Hypothalamus (tissue), 51 donors: ENCODE measurements at regions not wholly inside any gene's neighbourhood (a gene's known extent, or its start where the extent isn't known, plus 50 kb on each side); places are given as distances from the start of the nearest gene placed in this dataset.
"Not testable (repeated sequence)": the region's sequence is repeated elsewhere in the genome, so short reads cannot be mapped to it uniquely, and the experiment has no call there.

Experiments
- DNase-seq, 51 donors: peaks; one replicate each; lab custom pipeline; 2025; lab: John Stamatoyannopoulos, UW

GRCh38 chr2:95682889-95683517 lies 91.2 kb downstream of the TRIM43 start:
- peak in 1 of 51 donors; percentile 86 for DNase-seq

- DNase-seq: no peak
Observed at GRCh38 chr2:95685513-95685912, 93.7 kb downstream of the TRIM43 start.

DNA sequence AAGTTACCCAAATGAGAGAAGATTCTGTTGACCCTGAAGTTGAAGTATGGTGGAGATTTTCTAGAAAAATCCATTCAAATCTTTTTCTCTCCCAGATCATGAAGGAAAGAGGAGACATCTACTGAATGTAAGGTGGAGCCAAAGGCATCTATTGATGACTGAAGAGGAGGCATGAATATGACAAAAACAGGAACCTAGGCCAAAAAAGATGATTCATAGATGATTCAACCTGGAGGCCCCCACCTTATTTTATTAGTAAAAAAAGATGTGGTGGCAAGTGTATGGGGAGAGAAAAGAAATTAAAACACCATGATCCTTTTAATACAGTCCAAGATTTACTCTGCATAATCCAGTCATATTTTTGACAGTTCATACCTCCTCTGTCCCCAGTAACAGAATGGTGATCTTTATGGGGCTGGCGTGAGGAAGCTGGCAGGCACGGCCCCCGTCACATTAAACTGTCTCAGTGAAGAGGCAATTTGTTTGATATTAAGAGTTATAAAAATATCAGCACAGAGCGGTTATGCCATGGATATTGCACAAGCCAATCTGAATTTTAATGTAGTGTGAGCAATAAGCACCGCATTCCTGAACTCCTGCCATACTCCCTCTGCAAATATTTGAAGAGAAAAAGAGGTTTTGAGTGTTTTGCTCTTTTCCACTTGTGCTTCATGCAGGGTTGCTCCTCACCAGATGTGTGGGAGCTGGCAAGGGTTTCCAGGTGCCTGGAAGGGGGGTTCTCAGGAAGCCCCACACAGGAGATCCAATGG lies 94.4 kb downstream of the TRIM43 start:
- peak in 1 of 51 donors; percentile 33 for DNase-seq

DNA sequence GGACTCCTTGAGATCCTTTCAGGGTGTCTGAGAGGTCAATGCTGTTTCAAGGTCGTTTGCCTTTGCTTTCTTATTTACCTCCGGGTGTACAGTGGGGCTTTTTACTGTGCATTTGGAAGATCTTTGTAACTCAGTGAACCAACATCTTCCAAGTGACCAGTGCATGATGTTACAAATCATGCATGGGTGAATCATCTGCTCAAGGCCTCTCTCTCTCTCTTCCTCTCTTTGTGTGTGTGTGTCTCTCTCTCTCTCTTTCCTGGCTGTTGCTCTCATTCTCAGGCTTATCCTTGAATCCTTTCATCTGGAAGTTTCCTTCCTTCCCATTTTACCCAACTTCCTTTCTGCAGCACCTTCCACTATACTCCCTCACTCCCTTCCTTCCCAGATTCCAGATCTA lies 96.1 kb downstream of the TRIM43 start:
- not testable (repeated sequence) for DNase-seq

- DNase-seq: not testable (repeated sequence)
Observed at GRCh38 chr2:95691210-95691609, 99.4 kb downstream of the TRIM43 start.

- DNase-seq: not testable (repeated sequence)
Observed at GRCh38 chr2:95693071-95693846, 101.5 kb downstream of the TRIM43 start.

DNA sequence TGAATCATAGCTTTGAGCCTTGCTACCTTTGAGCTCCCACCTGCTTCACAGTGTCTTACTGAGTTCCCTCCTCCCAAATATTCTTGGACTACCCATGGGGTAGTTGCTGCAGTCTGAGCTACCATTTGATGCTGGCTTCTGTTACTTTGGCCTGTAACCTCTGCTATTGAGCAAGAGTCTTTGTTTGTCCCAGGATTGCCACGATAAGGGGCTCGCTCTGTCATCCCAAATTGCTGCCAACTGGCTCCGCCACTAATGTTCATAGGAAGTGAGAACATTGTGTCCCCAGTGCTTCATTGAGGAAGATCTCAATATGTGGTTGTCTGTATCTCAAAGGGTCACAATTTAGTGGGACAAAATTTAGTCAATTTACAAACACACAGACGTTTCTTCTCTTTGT lies 103.8 kb downstream of the TRIM43 start:
- no peak for DNase-seq

- no peak for DNase-seq
Observed at GRCh38 chr2:95698146-95698545, 106.3 kb downstream of the TRIM43 start.

- DNase-seq: not testable (repeated sequence)
Observed at GRCh38 chr2:95699201-95700184, 107.7 kb downstream of the TRIM43 start.

DNA sequence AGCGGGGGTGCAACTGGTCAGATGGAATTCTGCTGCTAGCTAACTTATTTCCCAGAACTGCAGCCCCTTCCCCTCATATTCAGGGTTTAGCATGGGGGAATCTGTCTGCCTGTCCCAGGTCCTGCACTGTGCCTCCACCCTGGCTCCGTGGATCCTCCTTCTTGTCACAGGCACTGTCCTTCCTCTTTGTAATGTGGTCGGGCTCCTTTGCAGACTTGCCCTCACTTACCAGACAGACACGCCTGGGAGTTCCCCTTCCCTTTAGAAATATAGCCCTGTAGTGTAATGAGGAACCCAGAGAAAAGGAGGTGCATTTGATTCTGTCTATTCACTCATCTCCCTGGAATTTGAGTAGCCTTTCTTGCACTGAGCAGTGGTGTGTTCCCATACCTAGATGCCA lies 108.7 kb downstream of the TRIM43 start:
- DNase-seq: peak in 3 of 51 donors; percentile 5 to 21 (median 10)

GRCh38 chr2:95702471-95702870 lies 110.7 kb downstream of the TRIM43 start:
- DNase-seq: no peak

DNA sequence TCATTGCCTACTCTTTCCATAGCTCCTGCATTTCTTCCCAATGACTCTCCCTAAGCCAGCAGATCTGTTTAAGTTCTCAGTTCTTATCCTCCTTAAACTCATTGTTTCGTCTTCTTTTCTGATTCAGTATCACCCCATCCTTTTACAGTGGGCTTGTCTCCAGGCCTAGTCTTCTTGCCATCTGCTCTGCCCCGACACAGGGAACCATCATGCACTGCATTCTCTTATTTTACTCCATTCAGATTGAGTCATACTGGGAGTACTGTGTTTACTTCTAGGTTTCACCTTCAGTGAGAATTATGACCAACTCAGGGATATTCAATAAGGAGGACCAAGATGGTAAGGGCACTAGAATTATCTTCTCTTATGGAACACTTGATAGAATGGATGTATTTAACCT lies 115.4 kb downstream of the TRIM43 start:
- not testable (repeated sequence) for DNase-seq

DNA sequence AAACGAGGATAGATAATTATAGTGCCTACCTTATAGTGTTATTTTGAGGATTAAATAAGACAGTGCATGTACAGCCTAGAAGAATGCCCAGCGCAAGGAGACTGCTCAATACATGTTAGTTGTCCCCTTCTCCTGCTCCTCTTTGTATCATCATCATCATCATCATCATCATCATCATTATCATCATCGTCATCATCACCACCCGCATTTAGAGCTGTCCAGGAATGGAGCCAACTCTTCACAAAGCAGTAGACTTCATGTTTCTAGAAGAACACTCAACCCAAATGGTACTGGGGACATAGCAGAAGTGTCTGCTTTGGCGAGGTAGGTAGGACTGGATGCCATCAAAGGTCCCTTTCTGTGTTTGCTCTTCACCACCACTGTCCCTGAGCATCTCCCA lies 116.0 kb downstream of the TRIM43 start:
- no peak for DNase-seq

DNA sequence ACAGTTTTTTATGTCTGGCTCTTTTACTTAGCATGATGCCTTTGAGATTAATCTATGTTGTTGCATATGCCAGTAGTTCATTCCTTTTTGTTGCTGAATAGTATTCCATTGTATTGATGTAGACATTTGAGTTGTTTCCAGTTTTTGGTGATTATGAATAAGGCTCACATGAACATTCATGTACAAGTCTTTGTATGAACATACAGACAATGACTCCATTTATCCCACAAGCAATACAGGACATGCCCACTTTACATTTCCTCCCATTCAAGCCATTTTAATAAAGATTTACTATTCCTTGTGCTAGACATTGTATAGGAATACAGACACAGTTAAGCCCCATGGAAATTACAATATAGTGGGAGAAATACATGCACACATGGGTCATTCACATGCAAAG lies 118.0 kb downstream of the TRIM43 start:
- no peak for DNase-seq

GRCh38 chr2:95713470-95714177 lies 121.8 kb downstream of the TRIM43 start:
- not testable (repeated sequence) for DNase-seq

DNA sequence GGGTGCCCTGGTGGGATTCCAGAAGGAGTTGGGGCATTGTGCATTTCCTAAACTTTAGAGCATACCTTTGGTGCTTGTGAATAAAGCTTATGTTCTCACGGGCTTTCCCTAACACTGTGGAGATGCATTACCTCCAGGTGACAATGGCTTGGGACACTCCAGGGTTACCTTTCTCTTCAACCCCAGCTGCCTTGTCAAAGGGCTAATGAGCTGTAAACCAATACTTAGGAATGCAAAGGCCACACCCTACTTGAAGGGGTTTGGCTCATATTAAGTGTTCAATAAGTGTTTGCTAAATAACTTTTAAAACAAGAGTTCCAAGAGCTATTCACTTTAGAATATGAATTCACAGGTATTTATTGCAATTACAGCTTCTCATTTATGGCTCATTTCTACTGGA lies 122.6 kb downstream of the TRIM43 start:
- not testable (repeated sequence) for DNase-seq

DNA sequence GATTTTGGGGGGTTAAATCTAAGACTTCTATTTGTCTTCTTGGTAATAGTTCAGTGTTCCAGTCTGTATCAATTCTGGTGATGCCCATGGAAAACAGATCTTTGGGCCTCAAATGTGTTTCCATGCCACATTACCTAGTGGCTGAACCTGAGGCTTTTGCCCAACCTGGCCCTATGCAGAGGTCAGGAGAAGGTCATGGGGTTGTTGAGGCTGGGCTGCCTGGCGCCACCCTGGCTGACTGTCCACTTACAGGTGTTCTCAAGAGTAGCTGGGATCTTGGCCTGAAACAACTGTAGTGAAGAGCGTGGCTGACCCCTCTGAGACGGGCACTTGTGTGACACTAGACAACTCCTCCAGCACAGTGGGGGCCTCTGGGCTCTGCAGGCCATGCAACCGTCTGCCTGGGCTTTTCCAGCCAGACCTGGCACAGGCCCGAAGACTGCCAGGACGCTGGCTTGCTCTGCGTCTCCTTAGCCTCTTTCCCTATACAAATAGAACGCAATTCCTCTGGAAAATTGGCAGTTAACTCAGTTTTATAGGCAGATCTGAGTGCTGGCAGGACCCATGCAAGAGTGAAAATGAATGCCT lies 127.8 kb downstream of the TRIM43 start:
- DNase-seq: no peak

- no peak for DNase-seq
Observed at GRCh38 chr2:95721726-95722125, 129.9 kb downstream of the TRIM43 start.

GRCh38 chr2:95722131-95722697 lies 130.4 kb downstream of the TRIM43 start:
- DNase-seq: no peak
